ENCODE measurements at regions not wholly inside any gene's neighbourhood (a gene's known extent, or its start where the extent isn't known, plus 50 kb on each side); places are given as distances from the start of the nearest gene placed in this dataset.

DNA sequence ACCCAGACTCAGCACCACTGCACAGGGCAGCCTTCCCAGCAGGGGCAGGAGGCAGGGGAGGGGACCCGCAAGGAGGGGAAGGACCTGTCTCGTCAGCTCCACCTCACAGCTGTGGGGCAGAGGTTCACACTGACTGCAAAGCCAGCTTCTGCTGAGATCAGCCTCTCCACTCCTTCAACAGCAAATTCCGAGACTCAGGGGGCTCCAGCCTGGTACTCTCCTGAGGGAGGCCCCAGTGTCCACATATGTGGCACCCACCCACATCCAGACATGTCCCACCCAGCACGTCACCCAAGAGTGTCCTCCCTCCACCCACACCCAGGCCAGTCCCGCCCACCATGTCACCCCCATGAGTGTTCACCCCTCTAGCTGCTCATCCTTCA, 329.5 kb downstream of the NPHP4 start:
- ATAC-seq (ENCODE audit: low read depth) (no peak), DNase-seq (no peak)
- H3K27me3 Mint-ChIP-seq = peaks cover 3% of the 10 kb centered on the region
- H3K27ac Mint-ChIP-seq = no peak overlapping the region
- no peak overlapping the region for H3K4me3 Mint-ChIP-seq
- TF ChIP-seq, protein P1, sequence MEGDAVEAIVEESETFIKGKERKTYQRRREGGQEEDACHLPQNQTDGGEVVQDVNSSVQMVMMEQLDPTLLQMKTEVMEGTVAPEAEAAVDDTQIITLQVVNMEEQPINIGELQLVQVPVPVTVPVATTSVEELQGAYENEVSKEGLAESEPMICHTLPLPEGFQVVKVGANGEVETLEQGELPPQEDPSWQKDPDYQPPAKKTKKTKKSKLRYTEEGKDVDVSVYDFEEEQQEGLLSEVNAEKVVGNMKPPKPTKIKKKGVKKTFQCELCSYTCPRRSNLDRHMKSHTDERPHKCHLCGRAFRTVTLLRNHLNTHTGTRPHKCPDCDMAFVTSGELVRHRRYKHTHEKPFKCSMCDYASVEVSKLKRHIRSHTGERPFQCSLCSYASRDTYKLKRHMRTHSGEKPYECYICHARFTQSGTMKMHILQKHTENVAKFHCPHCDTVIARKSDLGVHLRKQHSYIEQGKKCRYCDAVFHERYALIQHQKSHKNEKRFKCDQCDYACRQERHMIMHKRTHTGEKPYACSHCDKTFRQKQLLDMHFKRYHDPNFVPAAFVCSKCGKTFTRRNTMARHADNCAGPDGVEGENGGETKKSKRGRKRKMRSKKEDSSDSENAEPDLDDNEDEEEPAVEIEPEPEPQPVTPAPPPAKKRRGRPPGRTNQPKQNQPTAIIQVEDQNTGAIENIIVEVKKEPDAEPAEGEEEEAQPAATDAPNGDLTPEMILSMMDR (IDR thresholded peaks at IDR 0.05) = no peak
- H3K4me1 Mint-ChIP-seq = no peaks in the 10 kb centered on the region
- H3K9me3 Mint-ChIP-seq = no peaks in the 10 kb centered on the region
- intact Hi-C loops (cut with micrococcal nuclease) = no loop called here
- POLR2A ChIA-PET = no interaction called here
- no peaks in the 10 kb centered on the region for H3K36me3 Mint-ChIP-seq (ENCODE audit: low read depth)
- CTCF ChIA-PET = no interaction called here

DNA sequence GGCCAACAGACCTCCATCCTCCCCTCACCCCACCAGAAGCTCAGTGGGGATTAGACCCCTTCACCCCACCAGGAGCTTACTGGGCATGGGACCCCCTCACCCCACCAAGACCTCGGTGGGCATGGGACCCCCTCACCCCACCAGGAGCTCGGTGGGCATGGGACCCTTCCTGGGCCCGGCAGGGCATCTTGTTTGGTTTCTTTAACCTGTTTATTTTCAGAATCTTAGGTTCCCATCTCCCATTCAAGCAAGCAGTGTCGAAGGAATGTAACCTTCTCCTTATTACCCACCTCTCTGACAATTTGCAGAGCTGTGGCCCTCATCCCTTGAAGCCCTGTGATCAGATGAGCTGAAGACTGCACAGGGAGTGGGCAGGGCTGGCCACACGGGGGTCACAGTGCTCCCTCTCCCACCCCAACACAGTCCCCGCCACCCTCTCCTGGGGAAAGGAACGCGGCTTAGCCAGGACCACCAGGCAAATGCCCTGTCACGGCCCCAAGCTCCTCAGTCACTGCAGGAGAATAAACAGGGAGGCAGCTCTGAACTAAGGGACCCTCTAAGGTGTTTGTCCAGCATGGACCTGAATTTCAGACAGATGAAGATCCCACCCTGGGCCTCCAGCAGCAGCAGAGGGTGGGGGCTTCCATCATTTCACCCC, 330.0 kb downstream of the NPHP4 start:
- Mint-ChIP-seq H3K9me3 (no peaks in the 10 kb centered on the region), H3K4me3 (no peak overlapping the region), H3K27me3 (peaks cover 3% of the 10 kb centered on the region), H3K36me3 (ENCODE audit: low read depth) (no peaks in the 10 kb centered on the region), H3K4me1 (no peaks in the 10 kb centered on the region), H3K27ac (no peak overlapping the region)
- ChIA-PET POLR2A (no interaction called here), CTCF (no interaction called here)
- intact Hi-C loops (cut with micrococcal nuclease) = no loop called here
- no peak for ATAC-seq (ENCODE audit: low read depth)
- TF ChIP-seq, protein P1 (IDR thresholded peaks at IDR 0.05) = no peak
- DNase-seq = no peak

DNA sequence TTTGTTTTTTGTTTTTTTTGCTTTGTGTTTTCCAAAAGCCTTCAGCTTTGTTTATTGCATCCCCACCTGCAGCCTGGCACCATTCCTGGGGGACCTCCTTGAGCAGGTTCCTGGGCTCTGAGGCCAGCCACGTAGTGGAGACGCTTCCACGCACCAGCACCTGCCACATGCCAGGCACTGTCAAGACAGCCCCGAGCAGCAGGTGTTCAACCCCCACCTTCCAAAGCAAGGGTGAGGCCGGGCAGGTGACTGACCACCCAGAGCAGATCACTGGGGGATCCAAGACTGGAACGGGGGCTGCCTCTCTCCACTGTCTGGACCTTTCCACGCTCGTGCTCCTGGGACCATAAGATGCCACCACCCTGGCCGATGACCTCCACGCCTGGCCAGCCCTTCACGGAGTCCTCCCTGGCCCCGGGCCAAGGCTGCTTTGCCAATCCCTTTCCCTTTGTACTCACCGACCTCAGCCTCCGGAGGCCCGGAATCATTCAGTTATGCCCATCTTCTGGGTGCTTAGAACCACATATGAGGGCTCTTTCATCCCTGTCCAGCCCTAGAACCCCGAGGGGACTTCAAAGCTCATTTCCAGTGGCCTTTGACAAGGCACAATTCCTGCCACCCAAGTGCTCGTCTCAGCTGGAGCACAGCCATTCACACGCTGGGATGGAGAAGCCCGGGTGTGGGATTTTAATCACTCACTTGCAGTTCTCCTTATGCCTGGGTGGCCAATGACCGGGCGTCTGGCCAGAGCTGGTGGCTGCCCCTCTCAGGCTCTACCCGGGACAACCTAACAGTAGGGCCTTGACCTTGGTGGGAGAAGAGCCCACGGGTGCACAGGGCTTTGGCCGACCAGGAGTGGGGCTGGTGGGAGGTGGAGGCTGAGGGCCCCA, 330.8 kb downstream of the NPHP4 start:
- no peaks in the 10 kb centered on the region for H3K36me3 Mint-ChIP-seq (ENCODE audit: low read depth)
- CTCF ChIA-PET = no interaction called here
- TF ChIP-seq, protein P1 (IDR thresholded peaks at IDR 0.05) = no peak
- intact Hi-C loops (cut with micrococcal nuclease) = no loop called here
- ATAC-seq (ENCODE audit: low read depth) (no peak), DNase-seq (no peak)
- peaks cover 3% of the 10 kb centered on the region for H3K27me3 Mint-ChIP-seq
- POLR2A ChIA-PET = no interaction called here
- no peaks in the 10 kb centered on the region for H3K9me3 Mint-ChIP-seq
- H3K27ac Mint-ChIP-seq = no peak overlapping the region
- no peak overlapping the region for H3K4me3 Mint-ChIP-seq
- no peaks in the 10 kb centered on the region for H3K4me1 Mint-ChIP-seq

DNA sequence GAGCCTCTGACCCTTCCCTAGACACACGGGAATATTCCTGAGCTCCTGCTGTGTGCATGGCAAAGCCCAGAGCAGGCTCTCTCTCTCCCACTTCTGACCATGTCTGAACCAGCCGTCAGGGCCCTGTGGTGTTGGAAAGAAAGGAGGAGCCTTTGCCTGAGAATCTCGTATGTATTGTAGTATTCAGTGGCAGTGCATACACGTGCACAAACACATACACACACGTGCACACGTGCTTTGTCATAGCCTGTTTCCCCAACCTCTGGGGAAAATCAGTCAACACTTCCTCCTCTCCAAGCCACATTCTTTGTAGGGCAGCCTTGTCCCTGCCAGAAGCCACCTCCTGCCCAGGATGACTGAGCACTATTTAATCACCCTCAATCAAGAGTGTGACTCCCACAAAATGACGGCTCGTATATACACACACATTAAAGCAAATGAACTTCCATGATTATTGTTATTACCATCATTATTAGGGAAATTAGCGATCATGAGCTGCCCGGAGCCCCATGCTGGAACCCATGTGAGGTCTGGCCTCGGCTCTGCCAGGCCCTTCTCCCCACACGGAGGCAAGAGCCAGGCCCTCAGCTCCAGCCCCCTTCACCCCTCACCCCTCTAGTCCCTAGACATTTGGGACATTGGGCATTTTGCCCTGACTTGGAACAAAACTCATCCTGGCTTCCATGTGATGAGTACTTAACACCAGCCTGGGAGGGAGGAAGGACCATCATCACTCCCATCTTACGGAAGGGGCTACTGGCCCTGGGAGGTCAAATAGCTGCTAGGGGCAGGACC, 331.9 kb downstream of the NPHP4 start:
- intact Hi-C loops (cut with micrococcal nuclease) = no loop called here
- no peak overlapping the region for H3K27ac Mint-ChIP-seq

More for the DNA sequence above, 331.9 kb downstream of the NPHP4 start:
- Mint-ChIP-seq H3K36me3 (ENCODE audit: low read depth) (no peaks in the 10 kb centered on the region), H3K4me1 (no peaks in the 10 kb centered on the region), H3K9me3 (peaks cover 3% of the 10 kb centered on the region), H3K4me3 (no peak overlapping the region), H3K27me3 (peaks cover 3% of the 10 kb centered on the region)
- ATAC-seq (ENCODE audit: low read depth) (no peak), DNase-seq (no peak)
- TF ChIP-seq, protein P1 (IDR thresholded peaks at IDR 0.05) = no peak
- ChIA-PET CTCF (no interaction called here), POLR2A (no interaction called here)

Data from activated B cell treated with CpG ODN at 0.5 μM for 24 hours (primary cell).